Testis (tissue), 2 donors: ENCODE measurements at regions not wholly inside any gene's neighbourhood (a gene's known extent, or its start where the extent isn't known, plus 50 kb on each side); places are given as distances from the start of the nearest gene placed in this dataset.

ENCODE experiments used
- CTCF ChIP-seq, 3 experiments: fragments of 450-650 bp in 2 of 3; fragments of 200-600 bp in 1 of 3; sonication (generic) in 1 of 3; IDR thresholded peaks; one replicate each; pipeline ENCODE4 v1.5.1; 2016 to 2019; ENCODE audit warnings: antibody characterized with exemption in 3 of 3, mild to moderate bottlenecking in 2 of 3, moderate library complexity in 1 of 3
- POLR2A ChIP-seq: fragments of 450-650 bp; IDR thresholded peaks from one replicate; pipeline ENCODE4 v1.6.1; 2017; ENCODE audit warnings: antibody characterized with exemption, mild to moderate bottlenecking, moderate library complexity

DNA sequence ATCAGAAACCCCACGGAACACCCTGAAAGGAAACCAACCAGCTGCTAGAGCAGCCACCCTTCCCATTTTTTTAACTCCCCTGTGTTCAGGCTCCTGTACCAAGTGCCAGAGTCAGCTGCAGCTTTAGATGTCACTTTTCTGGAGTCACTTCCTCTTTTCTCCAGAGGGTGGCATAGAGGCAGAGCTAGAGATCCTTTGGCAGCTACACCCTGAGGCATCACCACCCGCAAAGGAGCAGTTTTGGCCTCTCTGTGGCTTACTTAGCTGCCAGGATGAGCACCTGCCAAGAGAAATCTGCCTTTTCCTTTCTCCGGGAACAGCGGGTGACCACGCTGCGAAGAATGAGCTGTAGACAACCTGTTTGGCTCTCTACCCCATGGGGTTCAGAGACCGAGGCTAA is 58.0 kb upstream of the CHRDL1 start:
- TF ChIP-seq CTCF (IDR thresholded peaks at IDR 0.05): peak in 1 of 3 experiments; percentile 41
- no peak for TF ChIP-seq POLR2A
